ENCODE measurements at regions not wholly inside any gene's neighbourhood (a gene's known extent, or its start where the extent isn't known, plus 50 kb on each side); places are given as distances from the start of the nearest gene placed in this dataset.

DNA sequence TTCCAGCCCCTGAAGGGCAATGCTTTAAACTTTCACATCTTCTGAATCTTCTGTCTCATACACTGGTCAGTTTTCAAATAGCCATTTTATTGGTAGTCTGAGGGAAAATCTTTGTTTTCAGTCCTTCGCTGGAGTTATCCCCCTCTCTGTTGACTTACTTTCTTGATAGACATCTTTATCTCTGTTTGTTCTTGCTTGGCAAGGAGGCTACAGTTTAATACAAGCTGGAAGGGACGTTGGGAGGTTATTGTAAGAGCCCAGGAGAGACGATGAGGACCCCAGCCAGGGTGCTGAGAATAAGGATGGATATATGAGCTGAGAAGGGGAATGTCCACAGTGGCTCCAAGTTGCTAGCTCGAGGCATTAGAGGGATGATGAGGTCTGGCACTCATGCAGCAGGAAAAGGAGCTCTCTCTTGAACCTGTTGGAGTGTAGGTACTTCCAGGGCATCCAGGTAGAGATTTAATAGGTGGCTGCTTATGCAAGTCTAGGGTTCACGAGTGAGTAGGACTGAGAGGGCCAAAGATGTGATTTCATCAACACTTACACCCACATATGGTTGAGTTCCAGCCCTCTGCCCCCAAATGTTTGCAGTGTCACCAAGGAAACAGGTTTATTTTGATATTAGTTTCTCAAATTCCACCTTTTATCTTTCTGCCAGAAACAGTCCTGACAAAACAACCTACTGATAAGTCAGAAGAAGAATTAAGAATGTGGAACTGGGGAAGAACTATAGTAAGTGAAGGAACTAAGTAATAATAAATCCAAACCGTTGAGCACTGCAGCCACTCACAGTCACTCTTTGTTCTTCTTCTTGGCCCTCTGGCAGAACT is 237.3 kb upstream of the PROX1 start:
- TF ChIP-seq, protein P1, sequence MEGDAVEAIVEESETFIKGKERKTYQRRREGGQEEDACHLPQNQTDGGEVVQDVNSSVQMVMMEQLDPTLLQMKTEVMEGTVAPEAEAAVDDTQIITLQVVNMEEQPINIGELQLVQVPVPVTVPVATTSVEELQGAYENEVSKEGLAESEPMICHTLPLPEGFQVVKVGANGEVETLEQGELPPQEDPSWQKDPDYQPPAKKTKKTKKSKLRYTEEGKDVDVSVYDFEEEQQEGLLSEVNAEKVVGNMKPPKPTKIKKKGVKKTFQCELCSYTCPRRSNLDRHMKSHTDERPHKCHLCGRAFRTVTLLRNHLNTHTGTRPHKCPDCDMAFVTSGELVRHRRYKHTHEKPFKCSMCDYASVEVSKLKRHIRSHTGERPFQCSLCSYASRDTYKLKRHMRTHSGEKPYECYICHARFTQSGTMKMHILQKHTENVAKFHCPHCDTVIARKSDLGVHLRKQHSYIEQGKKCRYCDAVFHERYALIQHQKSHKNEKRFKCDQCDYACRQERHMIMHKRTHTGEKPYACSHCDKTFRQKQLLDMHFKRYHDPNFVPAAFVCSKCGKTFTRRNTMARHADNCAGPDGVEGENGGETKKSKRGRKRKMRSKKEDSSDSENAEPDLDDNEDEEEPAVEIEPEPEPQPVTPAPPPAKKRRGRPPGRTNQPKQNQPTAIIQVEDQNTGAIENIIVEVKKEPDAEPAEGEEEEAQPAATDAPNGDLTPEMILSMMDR (conservative IDR thresholded peaks at IDR 0.05) = no peak
- no peak for TF ChIP-seq ZFX (IDR thresholded peaks at IDR 0.05)
